NCI-H2196 (cell line): ENCODE measurements at regions not wholly inside any gene's neighbourhood (a gene's known extent, or its start where the extent isn't known, plus 50 kb on each side); places are given as distances from the start of the nearest gene placed in this dataset.

Experiments used
- DNase-seq: peaks from one replicate; lab custom pipeline; 2025; ENCODE audit not compliant: unreplicated experiment; lab: John Stamatoyannopoulos, UW

DNA sequence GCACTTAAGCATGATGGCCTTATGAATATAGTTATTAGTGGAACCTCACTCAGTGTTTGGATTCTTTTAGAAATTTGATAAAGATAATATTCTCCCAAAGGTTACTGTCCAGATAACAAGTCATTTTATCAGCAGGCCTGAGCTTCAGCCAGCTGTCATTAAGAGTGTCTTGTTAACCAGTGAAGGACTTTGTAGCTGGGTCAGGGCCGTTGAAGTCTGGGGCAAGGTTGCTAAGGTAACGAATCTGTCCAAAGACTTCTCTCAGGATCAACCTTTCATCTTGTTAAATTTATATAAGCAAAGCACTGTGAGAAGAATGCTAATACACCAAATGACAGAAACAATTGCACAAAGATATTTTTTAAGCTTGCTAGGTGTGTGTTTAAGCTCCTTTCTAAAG lies 271.3 kb upstream of the TMPO start:
- DNase-seq, result no peak

- no peak for DNase-seq
Observed at GRCh38 chr12:98253207-98254037, 262.0 kb upstream of the TMPO start.

GRCh38 chr12:98256830-98257229 lies 258.6 kb upstream of the TMPO start:
- no peak for DNase-seq

DNA sequence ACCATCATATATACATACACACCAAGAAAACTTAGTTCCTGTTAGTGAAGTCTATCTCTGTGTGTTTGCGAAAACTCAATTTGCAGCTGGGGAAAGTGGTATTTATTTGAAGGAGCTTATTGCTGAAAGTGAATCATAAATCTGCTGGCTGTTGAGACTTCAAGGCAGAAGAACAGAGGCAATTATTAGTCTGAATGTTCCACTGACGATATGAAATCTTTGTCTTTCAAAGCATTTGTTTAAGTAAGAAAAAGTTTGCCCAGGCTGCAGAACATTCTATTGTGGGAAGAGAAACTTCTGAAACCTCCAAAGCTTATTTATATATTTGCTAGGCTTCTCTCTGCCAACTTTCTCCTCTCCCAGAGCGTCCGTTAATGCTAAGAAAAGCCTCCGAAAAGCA lies 255.7 kb upstream of the TMPO start:
- no peak for DNase-seq

DNA sequence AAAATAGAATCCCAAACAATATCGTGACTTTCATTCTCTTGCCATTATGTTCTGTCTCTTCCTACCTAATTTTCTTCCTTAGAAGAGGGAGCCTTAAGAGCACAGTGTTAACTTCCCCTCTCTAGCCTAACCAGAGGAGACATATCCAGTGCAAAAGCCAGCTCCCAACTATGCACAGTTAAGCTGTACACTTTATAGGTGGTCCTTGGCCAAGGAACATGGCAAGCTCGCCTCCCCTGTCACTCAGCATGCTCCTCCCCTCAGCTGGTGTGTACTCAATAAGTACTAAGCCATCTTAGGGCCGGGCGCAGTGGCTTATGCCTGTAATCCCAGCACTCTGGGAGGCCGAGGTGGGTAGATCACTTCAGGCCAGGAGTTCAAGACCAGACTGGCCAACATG lies 255.1 kb upstream of the TMPO start:
- no peak for DNase-seq

DNA sequence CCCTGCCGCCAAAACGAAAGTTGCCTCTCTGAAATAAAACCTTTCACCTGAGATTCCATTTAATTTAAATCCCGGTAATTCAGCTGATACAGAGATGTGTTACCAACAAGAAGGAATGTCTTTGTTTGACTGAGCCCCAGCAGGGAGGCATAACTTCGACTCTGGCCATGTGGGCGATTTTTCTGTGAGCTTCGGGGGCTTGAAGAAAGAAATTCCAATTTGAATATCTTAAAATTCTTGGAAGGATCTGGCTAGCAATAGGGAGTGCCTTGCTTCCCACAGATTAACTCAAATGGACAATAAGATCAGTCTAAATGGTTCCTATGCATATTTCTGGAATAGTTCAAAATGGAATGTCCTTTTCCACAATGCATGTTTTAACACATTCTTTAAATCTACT lies 252.5 kb upstream of the TMPO start:
- DNase-seq, result no peak

- DNase-seq, result no peak
Observed at GRCh38 chr12:98274430-98275130, 240.8 kb upstream of the TMPO start.

DNA sequence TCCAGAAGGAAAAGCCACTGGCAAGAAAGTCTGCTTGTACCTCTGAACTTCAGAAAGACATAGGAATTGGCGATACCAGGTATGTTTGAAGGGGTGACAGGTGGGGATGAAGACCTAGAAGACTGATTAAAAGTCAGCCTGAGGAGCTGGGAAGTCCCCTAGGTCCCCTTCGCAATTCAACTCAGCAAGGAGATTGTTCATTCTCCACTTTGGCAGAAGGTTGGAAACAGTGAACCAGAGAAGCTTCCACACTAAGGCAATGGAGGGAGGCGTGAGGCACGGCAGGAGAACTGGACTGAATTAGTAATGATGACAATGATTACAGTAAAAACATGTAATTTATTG lies 240.3 kb upstream of the TMPO start:
- DNase-seq, result no peak

DNA sequence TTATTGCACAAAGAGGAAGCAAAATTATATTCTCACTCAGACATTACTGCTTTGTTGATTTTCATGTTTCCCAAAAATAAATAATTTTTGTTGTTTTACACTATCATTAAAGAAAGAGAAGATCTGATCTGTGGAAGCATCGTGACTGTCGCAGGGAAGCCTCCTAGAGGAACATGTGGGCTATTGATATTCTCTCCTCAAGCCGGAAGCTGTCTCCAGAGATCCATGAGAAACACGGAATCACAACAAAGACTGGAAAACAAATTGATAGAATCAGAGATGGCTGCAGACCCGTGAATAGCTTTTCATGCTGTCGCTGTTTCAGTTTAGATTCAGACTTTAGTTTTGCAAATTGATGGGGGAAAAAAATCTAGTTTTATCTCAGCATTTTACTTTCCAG lies 235.2 kb upstream of the TMPO start:
- no peak for DNase-seq

DNA sequence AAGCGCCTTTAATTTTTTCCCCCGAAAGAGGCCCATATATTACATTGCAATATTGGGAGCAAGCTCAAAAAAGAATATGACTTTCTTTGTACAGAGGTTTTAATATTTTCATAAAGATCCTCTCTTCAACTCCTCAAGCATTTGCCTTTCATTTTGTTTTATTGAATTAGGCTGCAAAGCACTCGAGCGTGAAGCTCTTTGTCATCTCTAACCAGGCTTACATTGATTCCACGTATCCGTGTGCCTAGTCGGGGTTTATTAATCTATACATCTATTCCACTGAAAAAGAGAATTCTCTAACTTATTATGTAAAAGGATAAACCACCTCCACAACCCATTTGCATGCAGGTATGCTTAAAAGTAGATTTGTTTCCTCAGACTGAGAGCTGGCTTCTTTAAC lies 234.8 kb upstream of the TMPO start:
- no peak for DNase-seq

DNA sequence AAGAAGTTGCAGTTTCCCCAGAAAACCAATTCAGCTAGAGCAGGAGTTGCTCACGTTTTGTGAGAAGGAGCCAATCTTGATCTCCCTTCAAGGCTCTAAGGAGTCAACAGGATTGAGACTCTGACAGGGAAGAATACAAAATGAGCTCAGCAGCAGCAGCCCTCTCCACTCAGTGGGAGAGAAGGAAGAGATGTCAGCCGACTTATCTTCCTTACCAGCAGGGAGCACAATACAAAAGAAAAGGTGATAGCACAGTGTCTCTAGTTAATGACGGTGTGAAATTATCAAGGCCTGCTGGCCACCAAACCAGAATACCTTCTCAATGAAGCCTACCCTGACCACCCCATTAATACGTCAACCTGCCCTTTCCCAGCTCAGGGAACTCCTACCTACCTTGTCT lies 223.6 kb upstream of the TMPO start:
- DNase-seq, result no peak

DNA sequence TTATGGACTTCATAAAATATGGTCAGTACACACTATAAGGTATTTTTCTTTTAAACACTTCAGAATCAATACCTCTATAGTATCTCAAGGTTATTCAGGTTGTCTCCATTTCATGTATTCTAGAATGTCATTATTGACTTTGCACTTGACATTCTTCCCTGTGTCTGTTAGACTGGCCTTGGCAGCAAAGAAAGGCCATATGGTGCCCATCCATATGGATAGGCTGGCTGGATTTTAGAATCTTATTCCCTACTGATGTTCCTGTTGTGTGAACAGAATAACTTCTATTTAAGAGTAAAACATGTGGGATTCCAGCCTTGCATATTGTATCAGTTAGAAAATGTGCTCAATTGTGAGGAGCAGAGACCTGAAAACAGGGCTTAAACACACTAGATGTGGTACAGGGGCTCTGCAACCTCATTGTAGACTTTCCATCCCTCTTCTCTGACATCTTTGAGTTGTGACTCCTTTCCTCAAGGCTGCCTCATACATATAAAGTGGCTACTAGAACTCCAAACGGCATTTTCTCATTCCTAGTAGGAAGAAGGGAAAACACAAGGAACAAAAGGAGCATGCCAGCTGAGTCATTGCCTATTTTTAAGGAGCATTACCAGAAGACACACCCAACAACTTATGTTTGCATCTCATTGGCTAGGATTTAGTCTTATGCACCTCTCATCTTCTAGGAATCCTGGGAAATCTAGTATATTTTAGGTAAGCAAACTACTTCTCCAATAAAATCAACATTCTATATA lies 221.2 kb upstream of the TMPO start:
- no peak for DNase-seq

- DNase-seq, result no peak
Observed at GRCh38 chr12:98295681-98296080, 219.7 kb upstream of the TMPO start.

- no peak for DNase-seq
Observed at GRCh38 chr12:98296462-98297079, 218.8 kb upstream of the TMPO start.

- no peak for DNase-seq
Observed at GRCh38 chr12:98297538-98297937, 217.9 kb upstream of the TMPO start.

GRCh38 chr12:98308141-98308540 lies 207.2 kb upstream of the TMPO start:
- no peak for DNase-seq

DNA sequence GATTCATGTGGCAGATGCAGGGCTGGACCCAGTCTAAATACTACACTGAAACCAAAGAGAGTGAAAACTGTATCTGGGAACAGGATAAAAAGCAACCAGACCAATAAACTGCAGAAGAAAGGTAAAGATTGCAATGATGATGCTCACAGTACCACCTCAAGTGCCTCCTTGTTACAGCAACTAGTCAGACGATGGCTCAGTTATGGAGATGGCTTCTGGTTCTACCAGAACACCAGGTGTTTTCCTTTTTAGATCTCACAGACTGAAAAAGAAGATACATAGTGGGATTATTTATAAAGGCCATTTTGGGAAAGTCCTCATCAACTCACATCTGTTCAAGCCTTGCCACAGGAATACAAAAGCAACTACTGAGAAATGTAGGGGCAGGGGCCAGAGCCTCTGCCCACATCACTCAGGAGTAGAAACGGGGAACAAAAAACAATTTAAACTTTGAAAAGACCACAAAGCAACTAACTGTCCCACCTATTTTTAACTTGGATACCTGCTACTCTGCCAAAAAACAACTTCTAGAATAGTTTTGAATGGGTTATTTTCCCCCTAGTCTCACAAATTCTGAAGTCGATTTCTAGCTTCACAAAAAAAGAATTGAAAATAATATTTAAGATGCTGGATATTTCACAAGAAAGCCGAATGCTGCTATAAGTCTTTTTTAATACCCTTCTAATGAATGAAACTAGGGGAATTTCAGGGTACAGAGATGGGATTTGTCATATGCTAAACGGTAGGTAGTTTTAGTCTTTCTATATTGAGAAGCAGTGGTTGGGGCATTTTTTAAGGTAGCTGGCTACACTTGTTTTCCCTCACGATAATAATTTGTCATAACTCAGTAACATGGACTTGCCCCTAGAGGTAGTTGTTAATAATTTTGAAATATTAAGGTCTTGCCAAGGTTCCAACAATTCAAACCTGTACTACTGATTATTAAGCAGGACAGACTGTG lies 197.2 kb upstream of the TMPO start:
- DNase-seq, result no peak

DNA sequence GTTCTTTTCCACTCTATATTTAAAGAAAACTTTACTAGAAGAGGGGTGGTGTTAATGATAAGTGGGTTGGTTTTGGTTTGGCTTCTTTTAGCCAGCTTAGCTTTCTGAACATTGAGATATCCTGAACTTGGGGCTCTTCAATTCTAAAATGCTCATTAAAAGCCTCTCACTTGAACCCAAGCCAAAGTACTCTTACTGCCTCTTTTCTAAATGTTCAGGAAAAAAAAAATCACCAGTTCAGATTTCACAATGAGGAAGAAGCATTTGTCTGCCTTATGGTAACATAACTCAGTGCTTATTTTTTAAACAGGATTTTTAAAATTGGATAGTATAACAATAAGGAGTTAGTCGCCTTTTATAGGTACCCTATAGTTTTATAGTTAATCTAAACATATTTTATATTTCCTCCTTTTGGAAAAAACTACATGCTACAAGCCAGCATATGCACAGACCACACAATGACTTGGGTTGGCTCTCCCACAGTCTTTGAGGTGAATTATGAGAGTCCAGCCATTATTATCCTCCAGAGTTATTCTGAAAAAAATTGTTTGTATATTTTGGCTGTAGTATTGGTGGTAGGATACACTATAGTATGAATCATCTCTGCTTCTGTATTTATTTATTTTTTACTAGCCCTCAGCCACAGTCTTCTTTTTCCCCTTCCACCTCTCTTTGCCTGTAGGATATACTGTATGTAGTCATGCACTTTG lies 195.5 kb upstream of the TMPO start:
- DNase-seq, result no peak

GRCh38 chr12:98325003-98325402 lies 190.4 kb upstream of the TMPO start:
- DNase-seq, result no peak

GRCh38 chr12:98328467-98328866 lies 186.9 kb upstream of the TMPO start:
- DNase-seq, result no peak
